AG08396 (cell line): ENCODE measurements at regions not wholly inside any gene's neighbourhood (a gene's known extent, or its start where the extent isn't known, plus 50 kb on each side); places are given as distances from the start of the nearest gene placed in this dataset.
A peak's percentile ranks its signal among the peaks of the same experiment; 100 is the strongest.

Experiments
- DNase-seq: peaks from one replicate; pipeline ENCODE4 v3.0.0; 2012; ENCODE audit warnings: low spot score, mixed read lengths

DNA sequence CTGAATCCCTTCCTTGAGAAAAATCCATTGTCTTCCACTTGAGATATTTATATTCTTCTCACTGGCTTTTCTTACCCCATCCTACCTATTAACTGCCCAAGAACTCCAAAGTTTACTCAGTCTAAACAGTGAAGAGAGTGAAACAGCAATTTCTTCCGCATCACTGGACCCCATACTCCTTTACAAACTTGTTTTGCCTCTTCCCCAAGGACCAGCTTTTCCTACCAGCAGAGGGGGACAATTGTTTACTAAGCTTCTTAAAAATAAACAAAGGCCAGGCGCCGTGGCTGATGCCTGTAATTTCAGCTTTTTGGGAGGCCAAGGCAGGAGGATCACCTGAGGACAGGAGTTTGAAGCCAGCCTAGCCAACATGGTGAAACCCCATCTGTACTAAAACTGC, 52.0 kb downstream of the LRATD1 start:
- DNase-seq = no peak

DNA sequence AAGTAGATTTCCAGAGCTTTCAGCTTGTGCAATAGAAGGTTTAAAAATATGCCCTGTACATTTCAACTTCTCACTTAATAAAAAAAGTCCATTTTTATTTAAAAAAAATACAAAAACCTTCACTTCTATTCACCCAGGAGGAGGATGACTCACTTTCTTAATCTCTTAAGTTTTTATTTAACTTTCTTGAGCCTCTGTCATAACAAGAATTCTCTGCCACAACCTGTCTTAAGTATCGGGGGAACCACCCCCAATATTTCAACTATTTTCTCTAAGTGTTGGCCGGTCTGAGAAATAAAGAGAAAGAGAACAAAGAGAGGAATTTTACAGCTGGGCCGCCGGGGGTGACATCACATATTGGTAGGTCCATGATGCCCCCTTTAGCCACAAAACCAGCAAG, 58.4 kb downstream of the LRATD1 start:
- no peak for DNase-seq

DNA sequence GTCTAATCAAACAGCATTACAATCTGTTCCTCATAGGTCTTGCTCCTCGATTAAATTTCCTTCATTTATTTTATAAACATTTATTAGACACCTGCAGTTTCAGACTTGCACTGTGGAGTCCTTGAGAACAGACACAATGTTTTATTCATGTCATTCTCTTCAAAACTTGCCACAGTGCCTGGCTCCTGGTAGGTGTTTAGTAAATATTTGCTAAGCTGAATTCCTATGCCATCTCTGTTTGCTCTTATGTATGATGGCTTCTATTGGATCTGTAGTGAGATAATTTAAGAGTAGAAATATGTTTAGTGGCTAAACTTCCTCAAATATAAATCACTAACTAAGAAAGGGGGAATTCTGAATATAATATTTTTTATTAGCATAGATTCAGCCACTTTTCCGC, 61.4 kb downstream of the LRATD1 start:
- DNase-seq = no peak

- DNase-seq = peak; percentile 32
Observed at GRCh38 chr2:14700753-14701152, 68.2 kb downstream of the LRATD1 start.

DNA sequence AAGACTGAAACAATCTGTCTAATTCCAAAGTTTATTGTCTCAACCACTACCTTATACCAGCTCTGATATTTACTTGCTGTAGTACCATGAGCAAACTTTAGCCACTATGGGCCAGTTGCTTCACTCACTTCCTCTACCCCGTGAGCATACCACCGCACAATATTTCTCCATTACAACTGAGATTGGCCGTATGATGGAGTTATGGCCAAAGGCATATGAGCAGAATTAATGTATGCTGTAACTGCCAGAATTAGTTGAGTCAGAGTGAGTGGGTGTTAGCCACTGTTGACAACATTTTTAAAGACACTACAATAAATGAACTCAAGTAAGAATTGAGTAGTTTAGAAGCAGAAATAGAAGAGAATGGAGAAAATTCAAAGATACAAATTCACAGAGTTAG, 69.7 kb downstream of the LRATD1 start:
- DNase-seq = no peak

DNA sequence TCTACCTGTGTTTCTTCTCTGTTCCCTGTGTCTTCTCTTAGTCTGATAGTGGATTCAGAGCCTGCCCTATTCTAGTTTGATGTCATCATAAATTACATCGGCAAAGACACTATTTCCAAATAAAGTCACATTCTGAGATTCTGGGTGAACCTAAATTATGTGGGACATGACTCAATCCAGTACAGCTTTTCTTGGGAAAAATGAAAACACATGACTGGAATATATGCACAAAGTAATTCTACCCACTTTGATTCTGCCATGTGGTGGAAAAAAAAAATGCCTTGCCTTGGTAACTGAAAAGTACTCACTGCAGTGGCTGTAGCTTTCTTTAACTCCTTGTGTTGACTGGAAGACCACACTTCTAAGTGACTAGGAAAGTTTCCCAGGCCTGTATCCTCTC, 73.7 kb downstream of the LRATD1 start:
- no peak for DNase-seq

- no peak for DNase-seq
Observed at GRCh38 chr2:14712111-14712510, 79.6 kb downstream of the LRATD1 start.

- DNase-seq = no peak
Observed at GRCh38 chr2:14713248-14713647, 80.7 kb downstream of the LRATD1 start.

- DNase-seq = no peak
Observed at GRCh38 chr2:14715600-14715999, 83.1 kb downstream of the LRATD1 start.

GRCh38 chr2:14716319-14716718, 83.8 kb downstream of the LRATD1 start:
- DNase-seq = no peak

- no peak for DNase-seq
Observed at GRCh38 chr2:14717131-14717530, 84.6 kb downstream of the LRATD1 start.

- no peak for DNase-seq
Observed at GRCh38 chr2:14720319-14720718, 87.8 kb downstream of the LRATD1 start.

DNA sequence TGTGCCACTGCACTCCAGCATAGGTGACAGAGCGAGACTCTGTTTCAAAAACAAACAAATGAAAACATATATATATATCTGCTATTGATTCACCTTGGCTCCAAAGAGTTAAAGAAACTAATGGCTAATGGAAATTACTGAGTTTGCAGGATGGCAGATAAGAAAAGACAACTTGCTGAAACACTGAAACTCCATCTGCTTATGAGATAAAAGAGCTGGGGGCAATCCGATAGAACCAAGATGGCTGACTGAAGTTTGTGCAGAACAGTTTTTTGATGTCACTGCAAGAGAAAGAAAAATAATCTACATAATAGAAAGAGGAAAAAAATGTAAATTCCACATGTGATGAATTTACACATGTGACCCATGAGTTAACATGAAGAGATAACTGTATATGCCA, 88.2 kb downstream of the LRATD1 start:
- no peak for DNase-seq

DNA sequence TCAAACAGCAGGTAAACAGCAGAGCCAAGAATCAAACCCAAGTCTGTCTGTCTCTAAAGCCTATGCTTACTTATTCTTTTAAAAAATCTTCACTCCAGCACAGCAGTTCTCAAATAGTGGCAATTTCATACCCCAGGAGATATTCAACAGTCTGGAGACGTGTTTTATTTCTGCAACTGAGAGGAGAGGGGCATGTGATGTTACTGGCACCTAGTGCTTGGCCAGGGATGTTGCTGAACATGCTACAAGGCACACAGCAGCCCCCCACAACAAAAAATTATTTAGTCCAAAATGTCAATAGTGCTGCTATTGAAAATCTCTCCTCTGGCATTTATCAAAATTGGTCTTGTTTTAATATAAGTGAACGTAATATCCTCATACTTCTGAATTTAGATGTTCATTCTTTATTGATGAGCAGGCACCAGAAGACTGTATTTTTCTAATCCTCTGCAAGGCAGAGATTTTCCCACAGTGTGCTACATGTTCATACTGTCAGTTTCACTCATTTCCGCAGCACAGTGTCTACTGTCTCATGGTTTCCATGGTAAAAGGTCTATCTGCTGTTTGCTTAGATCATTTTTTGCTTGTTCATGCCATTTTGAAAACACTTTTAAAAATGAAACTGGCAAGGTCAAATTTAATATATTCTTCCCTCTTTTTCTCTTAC, 90.5 kb downstream of the LRATD1 start:
- no peak for DNase-seq

- no peak for DNase-seq
Observed at GRCh38 chr2:14723684-14724083, 91.2 kb downstream of the LRATD1 start.

- no peak for DNase-seq
Observed at GRCh38 chr2:14735696-14736095, 103.2 kb downstream of the LRATD1 start.

- no peak for DNase-seq
Observed at GRCh38 chr2:14737201-14737600, 104.7 kb downstream of the LRATD1 start.

DNA sequence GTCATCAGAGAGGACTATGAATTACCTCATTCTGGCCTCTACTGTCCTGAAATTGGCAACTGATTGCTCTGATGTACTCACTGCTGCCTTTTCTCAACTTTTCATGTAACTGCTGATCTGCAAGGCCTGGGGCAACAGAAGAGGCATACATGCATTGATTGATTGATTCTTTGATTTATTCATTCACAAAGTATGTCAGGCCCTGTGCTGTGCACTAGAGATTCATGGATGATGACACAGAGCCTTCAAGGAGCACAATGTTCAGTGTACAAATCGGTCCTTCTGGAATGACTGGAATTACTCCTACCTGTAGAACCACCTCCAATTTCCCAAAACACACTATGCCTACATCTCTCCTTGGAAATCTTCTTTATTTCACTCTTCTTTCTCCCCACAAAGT, 111.3 kb downstream of the LRATD1 start:
- no peak for DNase-seq

- no peak for DNase-seq
Observed at GRCh38 chr2:14745288-14746076, 113.0 kb downstream of the LRATD1 start.

GRCh38 chr2:14746133-14746532, 113.6 kb downstream of the LRATD1 start:
- no peak for DNase-seq

- no peak for DNase-seq
Observed at GRCh38 chr2:14747447-14747846, 114.9 kb downstream of the LRATD1 start.

DNA sequence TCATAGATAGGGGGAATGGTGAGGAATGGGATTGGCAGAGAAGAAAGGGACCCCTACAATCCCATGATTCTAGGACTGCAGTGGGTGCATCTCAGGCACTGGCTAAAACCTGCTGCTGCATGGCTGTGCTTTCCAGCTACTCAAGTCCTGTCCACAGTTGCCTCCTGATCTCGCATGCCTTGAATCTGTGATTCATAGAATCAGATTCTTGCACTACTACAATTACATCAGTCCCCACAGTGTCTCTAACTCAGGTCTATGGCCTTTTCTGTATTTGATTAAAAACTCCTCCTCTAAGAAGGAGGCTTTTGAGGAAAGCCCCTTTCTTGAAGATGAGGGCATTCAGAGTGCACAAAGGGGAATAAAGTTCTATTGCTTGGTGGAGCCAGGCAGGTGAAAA, 117.4 kb downstream of the LRATD1 start:
- DNase-seq = peak; percentile 12

DNA sequence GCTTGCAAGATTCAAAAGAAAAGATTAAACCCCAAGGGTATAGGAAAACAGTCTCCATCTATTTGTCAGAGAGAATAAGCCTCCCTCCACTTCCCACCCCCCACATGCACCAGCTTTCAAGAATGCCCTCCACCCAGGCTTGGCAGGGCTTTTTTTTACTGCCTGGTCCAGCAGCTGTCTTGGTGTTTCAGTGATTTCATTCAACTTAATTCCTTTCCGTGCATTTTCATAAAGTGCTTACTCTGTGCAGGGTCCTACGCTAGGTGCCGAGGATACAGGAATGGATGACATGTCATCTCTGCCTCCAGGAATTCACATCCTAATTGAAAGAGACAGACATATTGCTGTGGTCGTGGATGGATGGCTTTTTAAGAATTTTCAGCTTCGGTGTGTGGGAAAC, 117.9 kb downstream of the LRATD1 start:
- DNase-seq = no peak

DNA sequence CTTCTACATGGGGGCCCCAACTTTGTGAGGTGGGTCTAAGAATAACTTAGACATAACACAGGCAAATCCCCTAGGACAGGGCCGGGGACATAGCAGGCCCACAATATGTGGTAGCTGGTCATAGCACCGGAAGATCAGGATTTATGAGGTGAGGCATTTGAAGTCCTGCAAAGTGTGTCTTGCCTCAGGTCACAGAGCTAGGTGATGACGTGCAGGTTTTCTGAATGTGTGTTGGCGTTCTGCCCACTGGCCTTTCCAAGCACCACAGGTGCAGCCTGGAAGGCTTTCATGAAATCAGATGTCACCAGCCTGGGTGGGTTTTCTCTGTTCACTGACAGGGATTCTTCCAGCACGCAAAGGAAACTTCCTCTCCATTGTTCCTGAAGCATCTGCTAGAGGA, 119.1 kb downstream of the LRATD1 start:
- DNase-seq = no peak
